ENCODE measurements at regions not wholly inside any gene's neighbourhood (a gene's known extent, or its start where the extent isn't known, plus 50 kb on each side); places are given as distances from the start of the nearest gene placed in this dataset.

DNA sequence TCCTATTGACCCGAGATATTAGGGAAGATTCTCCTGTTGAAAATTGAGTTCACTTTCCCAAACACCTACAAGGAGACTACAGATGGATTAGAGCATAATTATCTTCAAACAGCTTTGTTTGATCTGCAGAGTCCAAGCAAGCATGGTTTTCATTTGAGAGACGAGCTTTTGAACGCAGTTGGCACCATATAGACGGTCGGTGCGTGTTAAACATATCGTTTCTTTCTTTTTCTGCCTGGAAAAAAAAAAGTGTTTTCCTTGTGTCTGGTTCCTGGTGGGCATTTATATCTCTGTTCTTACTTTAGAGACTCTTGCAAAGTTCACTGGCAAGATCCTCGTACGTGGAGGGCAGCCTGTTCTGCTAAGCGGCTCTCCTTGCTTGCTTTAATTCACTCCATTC, 248.9 kb downstream of the TMEM182 start:
- Mint-ChIP-seq H3K36me3 (ENCODE audit: low read depth) (no peaks in the 10 kb centered on the region), H3K27me3 (ENCODE audit: insufficient read depth) (no peaks in the 10 kb centered on the region), H3K27ac (no peak overlapping the region), H3K9me3 (peaks cover 40% of the 10 kb centered on the region), H3K4me1 (ENCODE audit: low read depth) (no peaks in the 10 kb centered on the region), H3K4me3 (no peak overlapping the region)
- TF ChIP-seq, protein P1, sequence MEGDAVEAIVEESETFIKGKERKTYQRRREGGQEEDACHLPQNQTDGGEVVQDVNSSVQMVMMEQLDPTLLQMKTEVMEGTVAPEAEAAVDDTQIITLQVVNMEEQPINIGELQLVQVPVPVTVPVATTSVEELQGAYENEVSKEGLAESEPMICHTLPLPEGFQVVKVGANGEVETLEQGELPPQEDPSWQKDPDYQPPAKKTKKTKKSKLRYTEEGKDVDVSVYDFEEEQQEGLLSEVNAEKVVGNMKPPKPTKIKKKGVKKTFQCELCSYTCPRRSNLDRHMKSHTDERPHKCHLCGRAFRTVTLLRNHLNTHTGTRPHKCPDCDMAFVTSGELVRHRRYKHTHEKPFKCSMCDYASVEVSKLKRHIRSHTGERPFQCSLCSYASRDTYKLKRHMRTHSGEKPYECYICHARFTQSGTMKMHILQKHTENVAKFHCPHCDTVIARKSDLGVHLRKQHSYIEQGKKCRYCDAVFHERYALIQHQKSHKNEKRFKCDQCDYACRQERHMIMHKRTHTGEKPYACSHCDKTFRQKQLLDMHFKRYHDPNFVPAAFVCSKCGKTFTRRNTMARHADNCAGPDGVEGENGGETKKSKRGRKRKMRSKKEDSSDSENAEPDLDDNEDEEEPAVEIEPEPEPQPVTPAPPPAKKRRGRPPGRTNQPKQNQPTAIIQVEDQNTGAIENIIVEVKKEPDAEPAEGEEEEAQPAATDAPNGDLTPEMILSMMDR (IDR thresholded peaks at IDR 0.05), result no peak
- DNase-seq, result no peak

DNA sequence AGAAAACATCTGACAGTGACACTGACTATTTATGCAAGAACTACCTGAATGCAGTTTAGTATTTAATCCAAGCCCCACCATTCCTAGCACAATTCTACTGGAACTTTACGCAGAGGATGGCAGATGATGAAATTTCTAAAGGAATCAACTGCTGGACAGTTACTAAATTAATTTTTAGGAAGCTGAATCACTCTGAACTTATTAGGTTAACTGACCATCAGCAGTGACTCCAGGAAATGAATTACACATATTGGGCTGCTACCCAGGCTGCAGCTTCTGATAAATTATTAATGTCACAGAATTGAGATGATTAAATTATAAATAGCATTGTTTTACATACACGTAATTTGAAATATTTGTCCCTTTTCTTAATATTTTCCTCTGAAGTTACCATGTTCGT, 250.8 kb downstream of the TMEM182 start:
- H3K9me3 Mint-ChIP-seq, result peaks cover 38% of the 10 kb centered on the region
- H3K36me3 Mint-ChIP-seq (ENCODE audit: low read depth), result no peaks in the 10 kb centered on the region
- no peak overlapping the region for H3K27ac Mint-ChIP-seq
- no peaks in the 10 kb centered on the region for H3K27me3 Mint-ChIP-seq (ENCODE audit: insufficient read depth)
- TF ChIP-seq, protein P1 (IDR thresholded peaks at IDR 0.05), result no peak
- no peaks in the 10 kb centered on the region for H3K4me1 Mint-ChIP-seq (ENCODE audit: low read depth)
- no peak overlapping the region for H3K4me3 Mint-ChIP-seq
- no peak for DNase-seq

DNA sequence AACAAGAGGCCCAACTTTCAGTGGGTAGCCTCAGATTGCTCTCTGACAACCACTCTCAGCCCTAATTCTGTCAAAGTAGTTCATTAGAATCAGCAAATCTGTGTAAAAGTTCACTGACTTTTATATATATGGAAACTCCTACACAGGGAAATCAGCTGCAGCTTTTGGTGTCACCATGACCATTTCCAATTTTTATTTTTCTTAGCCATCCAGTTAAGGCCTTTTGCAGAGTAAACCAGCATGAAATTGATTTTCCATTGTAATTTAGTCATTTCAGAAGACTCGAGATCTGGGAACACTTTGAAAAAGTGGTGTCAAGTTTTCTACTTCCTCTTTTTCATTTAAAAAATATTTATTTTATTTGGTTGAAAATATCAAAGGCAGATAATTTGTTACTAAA, 263.2 kb downstream of the TMEM182 start:
- TF ChIP-seq, protein P1 (IDR thresholded peaks at IDR 0.05), result no peak
- Mint-ChIP-seq H3K36me3 (ENCODE audit: low read depth) (no peaks in the 10 kb centered on the region), H3K4me1 (ENCODE audit: low read depth) (no peaks in the 10 kb centered on the region), H3K27ac (no peak overlapping the region), H3K27me3 (ENCODE audit: insufficient read depth) (no peaks in the 10 kb centered on the region), H3K4me3 (no peak overlapping the region), H3K9me3 (peaks cover 30% of the 10 kb centered on the region)
- no peak for DNase-seq

DNA sequence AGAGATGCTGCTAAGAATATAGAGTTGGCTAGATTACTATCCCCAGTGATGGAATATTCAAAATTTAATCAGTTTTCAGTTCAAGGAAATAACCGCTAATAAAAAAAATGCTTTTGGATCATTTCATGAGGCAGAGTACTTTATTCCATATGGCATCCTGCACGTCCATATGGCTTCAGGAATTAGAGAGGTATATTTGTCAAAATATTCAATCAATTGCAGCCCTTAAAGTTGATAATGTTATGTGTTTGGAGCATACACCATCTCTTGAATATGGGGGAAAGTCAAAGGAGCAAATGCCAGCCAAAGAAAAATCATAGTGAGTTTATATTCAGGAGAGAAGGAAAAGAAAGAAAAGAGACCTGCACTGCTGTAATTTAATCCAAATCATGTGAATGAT, 266.4 kb downstream of the TMEM182 start:
- no peaks in the 10 kb centered on the region for H3K27me3 Mint-ChIP-seq (ENCODE audit: insufficient read depth)
- H3K4me3 Mint-ChIP-seq, result no peak overlapping the region
- no peak for DNase-seq
- H3K4me1 Mint-ChIP-seq (ENCODE audit: low read depth), result no peaks in the 10 kb centered on the region
- TF ChIP-seq, protein P1 (IDR thresholded peaks at IDR 0.05), result no peak
- H3K27ac Mint-ChIP-seq, result no peak overlapping the region
- no peaks in the 10 kb centered on the region for H3K36me3 Mint-ChIP-seq (ENCODE audit: low read depth)
- H3K9me3 Mint-ChIP-seq, result peaks cover 29% of the 10 kb centered on the region

Data from HFFc6 (cell line).